Liver (tissue), 8 donors: ENCODE measurements at regions not wholly inside any gene's neighbourhood (a gene's known extent, or its start where the extent isn't known, plus 50 kb on each side); places are given as distances from the start of the nearest gene placed in this dataset.

ENCODE experiments used
- DNase-seq: peaks from one replicate; pipeline ENCODE4 v3.0.0-alpha.2; 2017; ENCODE audit warnings: low spot score
- H3K27ac ChIP-seq, 2 donors: one replicate each; pipeline ENCODE4 v1.7.0; 2013; ENCODE audit warnings: inconsistent platforms in 2 of 2, low read length in 2 of 2, control low read depth in 1 of 2, low read depth in 1 of 2, mild to moderate bottlenecking in 1 of 2
- H3K27me3 ChIP-seq, 4 donors: one replicate each; pipeline versions ENCODE4 v1.6.1 to v1.7.0; 2013; ENCODE audit warnings: low read length in 3 of 4, inconsistent platforms in 1 of 4, mild to moderate bottlenecking in 1 of 4, moderate library complexity in 1 of 4; ENCODE audit not compliant: control insufficient read depth in 4 of 4, insufficient read depth in 4 of 4
- H3K36me3 ChIP-seq, 4 donors: one replicate each; pipeline versions ENCODE4 v1.6.1 to v1.7.0; 2013; ENCODE audit warnings: low read length in 3 of 4, mild to moderate bottlenecking in 3 of 4, low read depth in 1 of 4, moderate library complexity in 1 of 4; ENCODE audit not compliant: control insufficient read depth in 4 of 4, insufficient read depth in 3 of 4
- H3K4me1 ChIP-seq, 4 donors: one replicate each; pipeline versions ENCODE4 v1.6.1 to v1.7.0; 2013; ENCODE audit warnings: low read length in 3 of 4, mild to moderate bottlenecking in 3 of 4, moderate library complexity in 1 of 4; ENCODE audit not compliant: control insufficient read depth in 4 of 4, insufficient read depth in 4 of 4
- H3K4me3 ChIP-seq, 3 donors: one replicate each; pipeline versions ENCODE4 v1.6.1 to v1.7.0; 2013; ENCODE audit warnings: low read length in 3 of 3, control low read depth in 1 of 3, low read depth in 1 of 3, mild to moderate bottlenecking in 1 of 3
- H3K9ac ChIP-seq, 2 donors: one replicate each; pipeline ENCODE4 v1.7.0; 2013; ENCODE audit warnings: low read length in 2 of 2, mild to moderate bottlenecking in 2 of 2, moderate library complexity in 2 of 2, control low read depth in 1 of 2, low read depth in 1 of 2
- H3K9me3 ChIP-seq, 4 donors: one replicate each; pipeline versions ENCODE4 v1.6.1 to v1.7.0; 2013; ENCODE audit warnings: low read length in 3 of 4; ENCODE audit not compliant: control insufficient read depth in 4 of 4
- CTCF ChIP-seq: fragments of 150-350 bp; IDR thresholded peaks from 2 replicates; pipeline ENCODE4 v1.5.1; 2017; ENCODE audit warnings: improper control_type of control experiment, low read depth, low read length; ENCODE audit not compliant: missing input control
- EGR1 ChIP-seq, 2 donors: IDR thresholded peaks; 2 replicates each; pipeline ENCODE4 v1.6.1; 2016 to 2018; ENCODE audit warnings: antibody characterized with exemption in 2 of 2, low read depth in 2 of 2
- FOXA1 ChIP-seq: IDR thresholded peaks from 2 replicates; pipeline ENCODE4 v1.6.1; 2016; ENCODE audit warnings: antibody characterized with exemption
- FOXA2 ChIP-seq: IDR thresholded peaks from 2 replicates; pipeline ENCODE4 v1.6.1; 2016; ENCODE audit warnings: antibody characterized with exemption
- GABPA ChIP-seq, 2 donors: IDR thresholded peaks in 1 of 2; conservative IDR thresholded peaks in 1 of 2; 2 replicates each; pipeline ENCODE4 v1.6.1; 2016; ENCODE audit warnings: antibody characterized with exemption in 2 of 2, mild to moderate bottlenecking in 1 of 2, moderate library complexity in 1 of 2
- HNF4A ChIP-seq, 2 donors: conservative IDR thresholded peaks; 2 replicates each; pipeline ENCODE4 v1.6.1; 2016; ENCODE audit warnings: antibody characterized with exemption in 2 of 2, mild to moderate bottlenecking in 2 of 2
- HNF4G ChIP-seq: IDR thresholded peaks from 2 replicates; pipeline ENCODE4 v1.6.1; 2016; ENCODE audit warnings: antibody characterized with exemption
- JUND ChIP-seq, 2 donors: IDR thresholded peaks; 2 replicates each; pipeline ENCODE4 v1.6.1; 2016; ENCODE audit warnings: antibody characterized with exemption in 2 of 2
- NR2F2 ChIP-seq: IDR thresholded peaks from 2 replicates; pipeline ENCODE4 v1.6.1; 2016; ENCODE audit warnings: antibody characterized with exemption
- REST ChIP-seq: IDR thresholded peaks from 2 replicates; pipeline ENCODE4 v1.6.1; 2016; ENCODE audit warnings: antibody characterized with exemption, mild to moderate bottlenecking
- TAF1 ChIP-seq: conservative IDR thresholded peaks from 2 replicates; pipeline ENCODE4 v1.6.1; 2016; ENCODE audit warnings: antibody characterized with exemption, mild to moderate bottlenecking
- ZBTB33 ChIP-seq: IDR thresholded peaks from 2 replicates; pipeline ENCODE4 v1.6.1; 2016; ENCODE audit warnings: antibody characterized with exemption
- WGBS: extraction: QIAGEN DNeasy Blood & Tissue Kit; methylation state at CpG from one replicate; pipeline ENCODE4 v1.1.7; 2013; 5-methylcytosine and 5-hydroxymethylcytosine counted together
- donor health status: healthy.
- donor health status: healthy.
- donor health status: healthy.
- donor health status: healthy.
- donor health status: healthy.

GRCh38 chr14:82621881-82622450, 1088.3 kb upstream of the SEL1L start:
- Histone ChIP-seq H3K27me3 (no peaks in the 10 kb centered on the region), H3K9me3 (no peaks in the 10 kb centered on the region), H3K36me3 (no peaks in the 10 kb centered on the region), H3K9ac (no peak overlapping the region), H3K27ac (no peak overlapping the region), H3K4me3 (no peak overlapping the region), H3K4me1 (no peaks in the 10 kb centered on the region)
- no peak for DNase-seq
- 83% methylated on average over 9 of the region's 9 CpGs for WGBS
- no peak for TF ChIP-seq GABPA (IDR thresholded peaks at IDR 0.05 in 1 of 2, conservative IDR thresholded peaks at IDR 0.05 in 1 of 2)
- no peak for TF ChIP-seq ZBTB33
- no peak for TF ChIP-seq FOXA1
- TF ChIP-seq TAF1 = no peak

GRCh38 chr14:82626156-82627066, 1092.8 kb upstream of the SEL1L start:
- no peak for DNase-seq
- Histone ChIP-seq H3K36me3 (no peaks in the 10 kb centered on the region), H3K4me1 (no peaks in the 10 kb centered on the region), H3K4me3 (no peak overlapping the region), H3K9ac (no peak overlapping the region), H3K9me3 (no peaks in the 10 kb centered on the region), H3K27ac (no peak overlapping the region), H3K27me3 (peaks cover 0 to 6% (median 0%) of the 10 kb centered on the region in 4 donors)
- WGBS = 61% methylated on average over 5 of the region's 5 CpGs
- TF ChIP-seq FOXA2 (no peak), CTCF (no peak), TAF1 (no peak), ZBTB33 (no peak), FOXA1 (no peak), GABPA (IDR thresholded peaks at IDR 0.05 in 1 of 2, conservative IDR thresholded peaks at IDR 0.05 in 1 of 2) (no peak), REST (no peak), NR2F2 (no peak), EGR1 (IDR thresholded peaks at IDR 0.05; ENCODE audit: low read depth in 2 of 2) (no peak), HNF4G (no peak), JUND (IDR thresholded peaks at IDR 0.05) (no peak), HNF4A (conservative IDR thresholded peaks at IDR 0.05) (no peak)
